Right ventricle myocardium inferior (tissue), 1 donor: ENCODE measurements at regions not wholly inside any gene's neighbourhood (a gene's known extent, or its start where the extent isn't known, plus 50 kb on each side); places are given as distances from the start of the nearest gene placed in this dataset.
"Not testable (repeated sequence)": the region's sequence is repeated elsewhere in the genome, so short reads cannot be mapped to it uniquely, and the experiment has no call there.

Source experiments
- ATAC-seq: fragments of 200-7000 bp; cut with Tn5 transposase; one replicate; pipeline ENCODE4 v1.9.1; 2020; ENCODE audit warnings: mild to moderate bottlenecking, moderate library complexity
- DNase-seq: peaks from one replicate; pipeline ENCODE4 v3.0.0; 2021; ENCODE audit errors: missing footprints
- intact Hi-C: fragments of 100-400 bp; cut with DNase I; formaldehyde crosslinking; loops from one replicate; pipeline ENCODE4 v1.11.0; 2022
- donor health status: DM: no; HTN: yes; CAD: no; lungs with severe emphysema.

DNA sequence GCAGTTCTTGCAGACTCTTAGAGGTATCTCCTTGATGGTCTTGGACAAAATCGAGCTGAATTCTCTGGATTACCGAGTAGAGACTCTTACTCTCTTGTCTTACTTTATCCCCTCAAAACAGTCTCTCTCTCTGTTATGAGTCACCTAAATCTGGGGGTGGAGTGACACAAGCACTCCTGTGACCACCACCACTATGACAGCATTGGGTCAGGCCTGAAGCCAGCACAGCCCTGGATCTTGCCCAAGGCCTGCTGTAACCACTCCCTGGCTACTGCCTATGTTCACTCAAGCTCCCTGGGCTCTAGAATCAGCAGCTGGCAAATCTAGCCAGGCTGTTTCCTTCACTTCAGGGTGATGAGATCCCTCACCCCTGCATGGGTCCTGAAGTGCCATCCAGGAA is 662.5 kb downstream of the LUZP2 start:
- intact Hi-C loops: no loop called here
- DNase-seq: no peak
- ATAC-seq: no peak

DNA sequence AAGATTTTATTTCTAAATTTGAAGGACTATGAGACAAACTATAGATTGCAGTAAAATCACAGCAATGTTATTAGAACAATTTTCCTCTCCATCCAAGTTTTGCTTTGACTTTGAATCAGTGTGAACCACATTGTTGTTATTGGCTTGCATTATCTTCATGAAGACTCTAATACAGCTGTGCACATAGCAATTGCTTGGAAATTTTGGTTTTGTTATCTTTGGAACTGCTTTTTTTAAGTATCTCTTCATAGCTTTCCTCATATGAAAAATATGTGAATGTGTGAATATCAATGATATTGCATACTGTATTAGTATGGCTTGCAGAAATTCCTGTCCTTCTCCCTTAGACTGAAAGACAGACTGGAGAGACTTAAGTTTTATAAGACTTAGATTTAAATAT is 666.6 kb downstream of the LUZP2 start:
- DNase-seq (no peak), ATAC-seq (no peak)
- intact Hi-C loops: no loop called here

- DNase-seq (no peak), ATAC-seq (no peak)
- intact Hi-C loops: no loop called here
These were observed 683.3 kb downstream of the LUZP2 start for GRCh38 chr11:25180187-25180586.

DNA sequence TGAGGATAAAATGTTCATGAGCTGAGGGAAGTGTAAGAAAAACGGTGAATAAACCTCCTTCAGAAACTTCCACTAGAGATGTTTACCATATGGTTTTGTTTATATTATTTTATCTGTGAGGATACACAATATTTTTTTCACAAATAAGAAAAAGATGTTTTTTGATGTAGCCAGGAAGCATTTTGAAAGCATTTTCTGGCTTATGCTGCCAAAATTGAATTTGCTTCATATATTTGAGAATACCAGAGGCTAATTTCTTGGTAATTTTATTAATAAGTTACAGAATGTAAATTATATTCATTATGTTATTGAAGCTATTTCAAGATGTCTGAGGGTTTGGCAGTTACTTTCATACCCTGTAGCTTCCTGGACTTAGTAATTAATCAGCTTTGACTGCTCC is 686.6 kb downstream of the LUZP2 start:
- no peak for ATAC-seq
- DNase-seq: no peak

GRCh38 chr11:25197515-25197914 is 700.7 kb downstream of the LUZP2 start:
- DNase-seq (no peak), ATAC-seq (no peak)
- intact Hi-C loops: no loop called here

More for the DNA sequence above, 686.6 kb downstream of the LUZP2 start:
- intact Hi-C loops: no loop called here

DNA sequence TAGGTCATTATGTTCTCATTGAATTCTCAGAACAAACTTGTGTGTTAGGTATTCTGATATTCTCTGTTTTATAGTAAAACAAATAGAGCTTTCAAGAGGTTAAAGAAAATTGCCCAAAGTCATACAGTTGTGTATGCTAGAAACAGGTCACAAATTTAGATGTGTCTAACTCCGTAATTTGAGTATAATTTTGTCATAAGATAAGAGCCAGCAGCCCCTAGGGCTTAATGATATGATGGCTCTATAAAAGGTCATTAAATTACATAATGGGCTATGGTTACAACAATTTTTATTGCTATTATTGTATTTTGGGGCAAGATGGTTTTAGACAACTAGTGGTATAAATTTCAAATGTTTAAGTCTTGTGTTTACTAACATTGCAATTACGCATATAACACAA is 701.9 kb downstream of the LUZP2 start:
- intact Hi-C loops: no loop called here
- no peak for DNase-seq
- ATAC-seq: no peak

GRCh38 chr11:25200925-25201324 is 704.1 kb downstream of the LUZP2 start:
- no peak for DNase-seq
- intact Hi-C loops: no loop called here
- no peak for ATAC-seq

DNA sequence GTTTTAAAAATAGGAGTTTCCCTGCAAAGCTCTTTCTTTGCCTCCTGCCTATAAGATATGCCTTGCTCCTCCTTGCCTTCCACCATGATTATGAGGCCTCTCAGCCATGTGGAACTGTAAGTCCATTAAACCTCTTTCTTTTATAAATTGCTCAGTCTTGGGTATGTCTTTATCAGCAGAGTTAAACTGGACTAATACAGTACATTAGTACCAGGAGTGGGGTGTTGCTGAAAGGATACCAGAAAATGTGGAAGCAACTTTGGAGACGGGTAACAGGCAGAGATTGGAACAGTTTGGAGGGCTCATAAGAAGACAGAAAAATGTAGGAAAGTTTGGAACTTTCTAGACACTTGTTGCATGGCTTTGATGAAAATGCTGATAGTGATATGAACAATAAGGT is 709.9 kb downstream of the LUZP2 start:
- intact Hi-C loops: no loop called here
- ATAC-seq (no peak), DNase-seq (no peak)

DNA sequence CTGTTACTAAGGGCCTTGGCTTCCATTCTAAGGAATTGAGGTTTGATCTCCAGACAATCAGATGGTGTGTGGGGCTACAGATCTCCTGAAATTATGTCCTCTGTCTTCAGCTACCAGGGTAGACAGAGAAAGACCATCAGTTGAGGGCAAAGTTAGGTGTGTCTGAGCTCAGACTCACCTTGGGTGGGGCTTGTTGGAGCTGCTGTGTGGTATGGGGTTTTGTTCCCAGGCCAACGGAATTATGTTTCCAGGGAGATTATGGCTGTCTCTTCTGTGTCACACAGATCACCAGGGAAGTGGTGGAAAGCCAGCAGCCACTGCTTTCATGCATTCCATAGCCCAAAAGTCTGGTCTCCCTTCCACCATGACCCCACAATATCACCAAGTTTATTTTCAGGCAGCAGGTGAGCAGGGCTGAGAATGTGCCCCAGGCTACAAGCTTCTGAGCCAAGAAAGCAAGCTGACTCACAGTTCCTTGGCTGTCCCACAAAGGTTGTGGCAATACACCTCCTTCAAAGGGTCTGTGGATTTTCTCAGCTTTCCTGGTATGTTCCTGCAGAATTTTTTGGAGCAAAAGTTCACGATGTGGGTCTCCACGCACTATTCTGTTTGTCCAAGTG is 714.9 kb downstream of the LUZP2 start:
- no peak for ATAC-seq
- intact Hi-C loops: no loop called here
- no peak for DNase-seq

- DNase-seq (no peak), ATAC-seq (no peak)
- intact Hi-C loops: no loop called here
These were observed 717.8 kb downstream of the LUZP2 start for GRCh38 chr11:25214535-25215176.

- intact Hi-C loops: no loop called here
- ATAC-seq (no peak), DNase-seq (no peak)
These were observed 721.2 kb downstream of the LUZP2 start for GRCh38 chr11:25218036-25218435.

GRCh38 chr11:25225078-25225477 is 728.2 kb downstream of the LUZP2 start:
- ATAC-seq: no peak
- DNase-seq: no peak
- intact Hi-C loops: no loop called here

DNA sequence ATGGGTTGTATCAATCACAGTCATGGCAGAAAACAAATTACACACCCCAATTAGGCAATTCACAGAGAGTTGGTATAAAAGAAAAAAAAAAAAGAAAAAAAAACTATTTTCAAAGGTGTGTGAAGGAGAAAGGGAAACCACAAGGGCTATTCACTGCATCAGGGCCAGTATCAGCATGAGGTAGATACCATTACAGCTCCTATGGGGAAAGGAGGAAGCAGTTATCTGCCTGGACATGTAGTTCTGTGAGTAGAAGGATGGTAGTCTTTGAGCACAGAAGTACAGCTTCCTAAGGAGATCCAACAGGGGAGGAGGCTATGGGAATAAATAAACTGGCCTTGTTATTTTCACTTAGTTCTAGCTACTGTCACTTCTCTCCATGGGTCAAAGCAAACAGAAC is 746.1 kb downstream of the LUZP2 start:
- ATAC-seq: no peak
- intact Hi-C loops: no loop called here
- DNase-seq: no peak

DNA sequence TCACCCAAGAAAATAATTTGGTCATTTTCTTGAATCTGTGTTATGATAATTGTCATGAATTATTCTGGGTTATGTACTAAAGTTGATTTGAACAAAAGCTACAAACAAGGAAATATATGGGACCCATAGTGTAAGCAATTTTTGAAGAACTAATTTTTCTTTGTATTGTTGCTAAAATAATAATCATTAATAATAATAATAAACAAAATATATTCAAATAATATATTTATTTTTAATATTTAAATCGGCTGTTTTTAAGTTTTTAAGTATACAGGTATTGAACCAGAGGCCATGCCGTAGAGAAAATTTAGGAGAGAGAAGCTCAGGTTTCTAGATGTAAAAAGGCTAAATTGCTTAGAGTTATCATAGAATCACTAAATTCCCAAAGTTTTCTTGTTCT is 747.3 kb downstream of the LUZP2 start:
- DNase-seq (no peak), ATAC-seq (no peak)
- intact Hi-C loops: no loop called here

- intact Hi-C loops: no loop called here
- no peak for ATAC-seq
- DNase-seq: no peak
These were observed 750.5 kb downstream of the LUZP2 start for GRCh38 chr11:25247336-25247735.

DNA sequence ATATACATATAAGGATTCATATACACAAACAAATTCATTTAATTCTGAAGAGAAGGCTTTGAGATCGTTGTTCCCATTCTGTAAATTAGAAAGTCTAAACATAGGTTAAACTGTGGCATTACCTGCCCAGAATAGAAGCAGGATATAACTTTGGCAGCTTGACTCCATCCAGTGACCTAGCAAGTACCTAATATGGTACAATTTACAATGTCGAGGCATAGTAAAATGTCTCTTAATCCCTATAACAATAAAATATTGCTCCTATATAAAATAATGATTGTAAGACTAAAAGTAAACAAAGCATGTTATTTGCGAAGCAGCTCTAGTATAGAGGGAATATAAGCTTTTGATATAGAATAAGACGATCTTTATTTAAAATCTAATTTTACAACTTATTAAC is 756.0 kb downstream of the LUZP2 start:
- intact Hi-C loops: no loop called here

GRCh38 chr11:25263861-25264260 is 767.0 kb downstream of the LUZP2 start:
- DNase-seq, intact Hi-C loops, ATAC-seq: not testable (repeated sequence)

More for the DNA sequence above, 756.0 kb downstream of the LUZP2 start:
- DNase-seq: no peak
- ATAC-seq: no peak

- intact Hi-C loops: no loop called here
- ATAC-seq: no peak
- no peak for DNase-seq
These were observed 774.4 kb downstream of the LUZP2 start for GRCh38 chr11:25271301-25271700.

GRCh38 chr11:25272214-25272613 is 775.4 kb downstream of the LUZP2 start:
- intact Hi-C loops: no loop called here
- ATAC-seq (no peak), DNase-seq (no peak)

- ATAC-seq, DNase-seq, intact Hi-C loops: not testable (repeated sequence)
These were observed 784.0 kb downstream of the LUZP2 start for GRCh38 chr11:25280821-25281220.

DNA sequence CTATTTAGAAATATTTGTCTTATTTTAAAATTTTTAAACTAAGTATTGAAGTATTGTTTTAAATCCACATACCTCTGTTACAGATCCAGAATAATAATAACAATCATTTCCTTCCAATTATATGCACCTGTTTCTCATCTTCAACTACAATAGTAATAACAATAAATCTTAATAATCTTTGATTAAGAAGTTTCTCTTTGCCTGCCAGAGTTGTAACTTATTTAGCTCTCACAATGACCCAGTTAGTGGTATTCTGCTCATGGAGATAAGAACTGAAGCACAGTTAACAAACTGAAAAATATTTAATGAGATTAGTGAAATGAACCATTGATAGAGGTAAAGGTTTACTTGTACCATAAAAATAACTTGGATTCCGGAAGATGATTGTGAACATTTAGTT is 796.3 kb downstream of the LUZP2 start:
- intact Hi-C loops: no loop called here
- DNase-seq (no peak), ATAC-seq (no peak)
